ENCODE measurements at regions not wholly inside any gene's neighbourhood (a gene's known extent, or its start where the extent isn't known, plus 50 kb on each side); places are given as distances from the start of the nearest gene placed in this dataset.

DNA sequence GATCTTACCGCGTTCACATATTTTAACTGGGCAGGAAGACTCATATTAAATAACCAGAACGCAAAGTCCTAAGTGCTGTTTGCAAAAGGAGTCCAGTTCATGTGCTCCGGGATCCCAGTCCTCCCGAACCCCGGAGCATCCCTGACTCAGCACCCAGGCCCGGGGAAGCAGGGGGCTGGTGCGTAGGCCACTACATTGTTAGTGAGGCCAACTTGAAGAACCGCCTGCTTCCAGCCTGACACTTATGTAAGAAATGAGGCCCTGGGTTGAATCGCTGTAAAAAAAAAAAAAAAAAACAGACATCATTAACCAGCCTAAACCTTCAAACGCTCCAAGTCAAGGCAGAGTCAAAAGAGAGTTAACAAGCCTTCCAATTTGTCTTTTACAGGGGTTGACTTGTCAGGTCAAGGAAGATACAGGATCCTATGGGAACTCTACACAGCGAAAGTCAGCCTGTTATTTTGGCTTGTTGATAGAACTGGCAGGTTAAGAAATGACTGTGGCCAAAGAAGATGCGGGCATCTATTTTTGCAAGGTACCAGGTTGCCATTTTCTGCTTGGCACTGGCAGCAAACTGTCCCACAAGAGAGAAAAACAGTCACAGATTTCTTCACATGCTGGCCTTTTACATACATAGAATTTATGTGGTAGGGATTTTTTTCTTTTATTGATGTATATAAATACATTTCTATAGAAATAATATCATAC is 93.3 kb downstream of the ACTL7B start:
- no peak overlapping the region for H3K9ac ChIP-seq (ENCODE audit: low read length)
- no peaks in the 10 kb centered on the region for H3K9me3 ChIP-seq (ENCODE audit: control insufficient read depth, insufficient read depth, low read depth, low read length)
- no peak overlapping the region for H3K27ac ChIP-seq (ENCODE audit: low read depth, low read length)
- H3K27me3 ChIP-seq (ENCODE audit: control insufficient read depth, insufficient read depth, low read length), result no peaks in the 10 kb centered on the region
- H3K4me3 ChIP-seq (ENCODE audit: low read depth, low read length), result no peak overlapping the region
- H3K4me1 ChIP-seq (ENCODE audit: control insufficient read depth, insufficient read depth, low read length), result peaks cover 7% of the 10 kb centered on the region; the same call in 1 of the 2 replicates
- no peaks in the 10 kb centered on the region for H3K36me3 ChIP-seq (ENCODE audit: control insufficient read depth, insufficient read depth, low read length)

DNA sequence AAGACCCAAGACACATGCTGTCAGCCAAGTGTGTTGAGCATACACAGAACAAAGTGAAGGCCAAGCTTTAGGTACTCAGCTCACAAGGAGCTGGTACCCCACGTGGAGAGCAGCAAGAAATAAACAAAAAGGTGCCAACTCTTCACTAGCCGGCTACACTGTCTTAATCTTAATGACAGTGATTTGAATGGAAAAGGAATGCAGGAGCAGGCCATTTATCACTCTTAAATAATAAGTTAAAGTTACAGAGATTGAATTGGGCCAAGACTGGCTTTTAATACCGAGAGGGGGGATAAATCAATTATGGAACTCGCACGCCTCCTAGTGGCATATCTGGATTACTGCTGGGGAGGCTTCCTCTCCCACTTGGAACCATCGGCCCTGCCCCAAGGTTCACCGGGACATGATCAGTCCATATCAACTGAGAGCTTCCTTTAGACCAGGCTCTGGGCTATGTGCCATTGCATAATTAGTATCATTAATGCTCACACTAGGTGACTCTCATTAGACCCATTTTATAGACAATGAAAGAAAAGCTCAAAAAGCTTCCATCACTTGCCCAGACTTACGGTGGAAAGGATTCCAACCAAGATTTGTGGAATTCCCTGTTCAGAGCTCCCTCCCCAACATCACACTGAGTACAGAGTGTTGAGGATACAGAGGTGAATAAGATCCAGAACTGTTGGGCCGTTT is 94.0 kb downstream of the ACTL7B start:
- H3K36me3 ChIP-seq (ENCODE audit: control insufficient read depth, insufficient read depth, low read length), result no peaks in the 10 kb centered on the region
- no peak overlapping the region for H3K9ac ChIP-seq (ENCODE audit: low read length)
- no peak overlapping the region for H3K4me3 ChIP-seq (ENCODE audit: low read depth, low read length)
- no peaks in the 10 kb centered on the region for H3K27me3 ChIP-seq (ENCODE audit: control insufficient read depth, insufficient read depth, low read length)
- no peak overlapping the region for H3K27ac ChIP-seq (ENCODE audit: low read depth, low read length)
- H3K9me3 ChIP-seq (ENCODE audit: control insufficient read depth, insufficient read depth, low read depth, low read length), result no peaks in the 10 kb centered on the region
- peaks cover 5% of the 10 kb centered on the region; the same call in 1 of the 2 replicates for H3K4me1 ChIP-seq (ENCODE audit: control insufficient read depth, insufficient read depth, low read length)

DNA sequence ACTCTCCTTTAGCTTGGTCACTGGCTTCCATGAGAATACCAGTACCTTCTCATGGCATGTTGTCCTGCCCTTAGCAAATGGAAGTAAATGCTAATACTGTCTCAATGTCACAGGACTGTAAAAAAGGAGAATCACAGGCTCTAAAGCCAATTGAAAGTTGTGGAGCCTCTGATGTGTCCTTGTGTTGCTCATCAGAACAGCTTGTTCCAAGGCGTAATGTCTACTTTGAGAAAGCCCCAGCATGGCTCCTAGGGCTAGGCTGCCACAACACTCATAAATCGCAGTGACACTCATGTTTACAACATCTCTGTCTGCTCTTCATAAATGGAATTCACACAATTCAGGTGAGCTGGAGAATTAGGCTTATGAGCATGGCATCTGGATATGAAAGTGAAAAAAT is 94.9 kb downstream of the ACTL7B start:
- Histone ChIP-seq H3K36me3 (ENCODE audit: control insufficient read depth, insufficient read depth, low read length) (no peaks in the 10 kb centered on the region), H3K27me3 (ENCODE audit: control insufficient read depth, insufficient read depth, low read length) (no peaks in the 10 kb centered on the region), H3K4me3 (ENCODE audit: low read depth, low read length) (no peak overlapping the region), H3K9ac (ENCODE audit: low read length) (no peak overlapping the region), H3K9me3 (ENCODE audit: control insufficient read depth, insufficient read depth, low read depth, low read length) (no peaks in the 10 kb centered on the region), H3K4me1 (ENCODE audit: control insufficient read depth, insufficient read depth, low read length) (peaks cover 8% of the 10 kb centered on the region), H3K27ac (ENCODE audit: low read depth, low read length) (no peak overlapping the region)

DNA sequence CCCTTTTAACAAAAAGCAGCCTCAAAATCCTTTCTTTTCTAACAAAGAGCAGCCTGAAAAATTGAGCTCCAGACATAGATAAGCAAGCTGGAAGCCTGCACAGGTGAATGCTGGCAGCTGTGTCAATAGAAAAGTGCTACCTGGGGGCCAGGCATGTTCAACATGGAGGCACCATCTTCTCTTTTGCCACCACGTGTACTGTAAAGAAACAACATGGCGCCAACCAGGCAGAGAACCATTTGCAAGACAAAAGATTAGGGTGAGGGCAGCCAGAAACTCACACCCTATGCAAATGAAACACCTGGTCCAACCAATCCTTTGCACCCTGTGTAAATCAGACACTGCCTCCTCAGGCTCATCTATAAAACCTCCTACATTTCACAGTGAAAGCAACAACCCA is 96.0 kb downstream of the ACTL7B start:
- no peak overlapping the region for H3K27ac ChIP-seq (ENCODE audit: low read depth, low read length)
- peaks cover 12% of the 10 kb centered on the region for H3K4me1 ChIP-seq (ENCODE audit: control insufficient read depth, insufficient read depth, low read length)
- H3K9me3 ChIP-seq (ENCODE audit: control insufficient read depth, insufficient read depth, low read depth, low read length), result no peaks in the 10 kb centered on the region
- H3K36me3 ChIP-seq (ENCODE audit: control insufficient read depth, insufficient read depth, low read length), result no peaks in the 10 kb centered on the region
- no peak overlapping the region for H3K4me3 ChIP-seq (ENCODE audit: low read depth, low read length)
- H3K27me3 ChIP-seq (ENCODE audit: control insufficient read depth, insufficient read depth, low read length), result no peaks in the 10 kb centered on the region
- H3K9ac ChIP-seq (ENCODE audit: low read length), result no peak overlapping the region

DNA sequence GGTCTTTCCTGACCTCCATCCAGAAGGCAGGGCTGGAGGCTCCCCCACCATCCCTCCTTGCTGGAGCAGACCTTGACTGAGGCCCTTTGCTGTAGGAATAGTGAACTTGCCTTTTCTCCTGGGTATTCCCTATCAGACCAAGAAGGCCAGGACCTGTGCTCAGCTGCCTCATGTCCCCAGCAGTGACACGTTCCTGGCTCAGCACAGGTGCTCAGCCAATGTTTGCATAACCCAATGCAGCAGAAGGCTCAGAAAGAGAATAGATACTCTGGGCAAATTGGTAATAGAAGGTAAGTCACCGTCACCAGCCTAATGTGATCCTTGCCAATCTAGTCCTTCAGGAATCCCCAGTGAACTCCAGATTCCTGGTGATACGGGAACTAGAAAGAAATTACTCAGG is 96.4 kb downstream of the ACTL7B start:
- no peak overlapping the region for H3K27ac ChIP-seq (ENCODE audit: low read depth, low read length)
- H3K9me3 ChIP-seq (ENCODE audit: control insufficient read depth, insufficient read depth, low read depth, low read length), result no peaks in the 10 kb centered on the region

DNA sequence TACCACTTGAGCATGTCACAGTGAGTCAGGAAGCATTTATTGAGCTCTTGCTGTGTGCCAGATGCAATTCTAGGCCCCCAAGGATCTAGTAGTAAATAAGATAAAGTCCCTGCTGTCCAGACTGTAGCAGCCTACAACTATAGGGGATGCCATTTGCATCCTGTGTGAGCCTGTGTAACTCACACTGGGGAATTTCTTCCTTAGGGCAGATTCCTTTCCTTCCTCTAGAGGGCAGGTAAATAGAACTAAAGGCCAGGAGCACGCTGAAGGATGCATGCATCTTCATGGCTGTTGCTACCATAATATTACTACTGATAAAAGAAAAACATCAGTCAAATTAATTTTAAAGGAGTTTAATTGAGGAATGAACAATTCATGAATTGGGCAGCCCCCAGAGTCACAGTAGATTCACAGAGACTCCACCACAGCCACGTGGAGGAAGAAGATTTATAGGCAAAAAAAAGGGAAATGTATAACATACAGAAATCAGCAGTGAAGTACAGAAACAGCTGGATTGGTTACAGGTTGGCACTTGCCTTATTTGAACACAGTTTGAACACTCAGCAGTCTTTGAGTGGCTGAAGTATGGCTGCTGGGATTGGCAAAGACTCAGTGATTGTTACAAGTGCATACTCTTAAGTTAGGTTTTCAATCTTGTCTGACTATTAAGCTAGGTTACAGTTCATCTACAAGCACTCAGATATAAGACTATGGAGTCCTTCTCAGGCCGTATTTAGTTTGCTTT is 98.9 kb downstream of the ACTL7B start:
- Histone ChIP-seq H3K9me3 (ENCODE audit: control insufficient read depth, insufficient read depth, low read depth, low read length) (no peaks in the 10 kb centered on the region), H3K4me1 (ENCODE audit: control insufficient read depth, insufficient read depth, low read length) (peaks cover 12% of the 10 kb centered on the region), H3K4me3 (ENCODE audit: low read depth, low read length) (no peak overlapping the region), H3K36me3 (ENCODE audit: control insufficient read depth, insufficient read depth, low read length) (no peaks in the 10 kb centered on the region), H3K9ac (ENCODE audit: low read length) (no peak overlapping the region), H3K27ac (ENCODE audit: low read depth, low read length) (no peak overlapping the region), H3K27me3 (ENCODE audit: control insufficient read depth, insufficient read depth, low read length) (no peaks in the 10 kb centered on the region)

More for the DNA sequence above, 96.4 kb downstream of the ACTL7B start:
- Histone ChIP-seq H3K36me3 (ENCODE audit: control insufficient read depth, insufficient read depth, low read length) (no peaks in the 10 kb centered on the region), H3K4me1 (ENCODE audit: control insufficient read depth, insufficient read depth, low read length) (peaks cover 12% of the 10 kb centered on the region), H3K27me3 (ENCODE audit: control insufficient read depth, insufficient read depth, low read length) (no peaks in the 10 kb centered on the region), H3K4me3 (ENCODE audit: low read depth, low read length) (no peak overlapping the region), H3K9ac (ENCODE audit: low read length) (no peak overlapping the region)

DNA sequence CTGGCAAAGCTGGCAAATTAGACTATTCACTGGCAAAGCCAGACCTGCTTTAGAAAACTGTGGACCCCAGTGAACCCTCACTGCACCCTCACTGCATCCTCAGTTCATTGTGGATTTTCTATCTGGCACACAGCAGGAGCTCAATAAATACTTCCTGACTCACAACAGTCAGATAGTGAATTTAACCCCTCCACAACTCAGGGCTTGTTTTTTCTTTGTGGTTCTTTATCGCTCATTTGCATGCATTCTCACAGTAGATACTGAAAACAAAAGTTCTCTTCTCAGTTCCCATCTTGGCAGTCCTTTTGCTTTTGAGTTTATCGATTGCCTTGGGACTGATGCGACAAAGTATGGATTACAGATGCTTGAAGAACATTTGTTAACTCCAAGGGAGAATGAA is 99.8 kb downstream of the ACTL7B start:
- H3K27me3 ChIP-seq (ENCODE audit: control insufficient read depth, insufficient read depth, low read length), result no peaks in the 10 kb centered on the region
- H3K9me3 ChIP-seq (ENCODE audit: control insufficient read depth, insufficient read depth, low read depth, low read length), result no peaks in the 10 kb centered on the region
- no peak overlapping the region for H3K9ac ChIP-seq (ENCODE audit: low read length)
- H3K4me3 ChIP-seq (ENCODE audit: low read depth, low read length), result no peak overlapping the region
- H3K27ac ChIP-seq (ENCODE audit: low read depth, low read length), result no peak overlapping the region
- no peaks in the 10 kb centered on the region for H3K36me3 ChIP-seq (ENCODE audit: control insufficient read depth, insufficient read depth, low read length)
- H3K4me1 ChIP-seq (ENCODE audit: control insufficient read depth, insufficient read depth, low read length), result peaks cover 12% of the 10 kb centered on the region

DNA sequence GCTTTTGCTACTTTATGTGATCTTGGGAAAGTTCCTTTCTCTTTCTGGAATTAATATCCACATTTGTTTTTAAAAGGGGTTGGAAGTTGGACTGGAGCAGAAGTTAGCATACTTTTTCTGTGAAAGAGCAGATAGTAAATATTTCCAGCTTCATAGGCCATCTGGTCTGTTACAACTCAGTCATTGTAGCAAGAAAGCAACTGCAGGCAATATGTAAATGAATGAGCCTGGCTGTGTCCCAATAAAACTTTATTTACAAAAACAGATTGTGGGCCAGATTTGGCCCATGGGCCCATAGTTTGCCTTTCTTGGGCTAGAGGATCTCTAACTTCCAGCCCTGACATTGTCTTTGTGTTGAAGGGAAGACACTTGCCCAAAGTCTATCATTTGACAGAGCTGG is 104.4 kb downstream of the ACTL7B start:
- Histone ChIP-seq H3K4me1 (ENCODE audit: control insufficient read depth, insufficient read depth, low read length) (peaks cover 9% of the 10 kb centered on the region; the same call in 1 of the 2 replicates), H3K9me3 (ENCODE audit: control insufficient read depth, insufficient read depth, low read depth, low read length) (no peaks in the 10 kb centered on the region), H3K27me3 (ENCODE audit: control insufficient read depth, insufficient read depth, low read length) (no peaks in the 10 kb centered on the region), H3K4me3 (ENCODE audit: low read depth, low read length) (no peak overlapping the region), H3K9ac (ENCODE audit: low read length) (no peak overlapping the region), H3K36me3 (ENCODE audit: control insufficient read depth, insufficient read depth, low read length) (no peaks in the 10 kb centered on the region), H3K27ac (ENCODE audit: low read depth, low read length) (no peak overlapping the region)

DNA sequence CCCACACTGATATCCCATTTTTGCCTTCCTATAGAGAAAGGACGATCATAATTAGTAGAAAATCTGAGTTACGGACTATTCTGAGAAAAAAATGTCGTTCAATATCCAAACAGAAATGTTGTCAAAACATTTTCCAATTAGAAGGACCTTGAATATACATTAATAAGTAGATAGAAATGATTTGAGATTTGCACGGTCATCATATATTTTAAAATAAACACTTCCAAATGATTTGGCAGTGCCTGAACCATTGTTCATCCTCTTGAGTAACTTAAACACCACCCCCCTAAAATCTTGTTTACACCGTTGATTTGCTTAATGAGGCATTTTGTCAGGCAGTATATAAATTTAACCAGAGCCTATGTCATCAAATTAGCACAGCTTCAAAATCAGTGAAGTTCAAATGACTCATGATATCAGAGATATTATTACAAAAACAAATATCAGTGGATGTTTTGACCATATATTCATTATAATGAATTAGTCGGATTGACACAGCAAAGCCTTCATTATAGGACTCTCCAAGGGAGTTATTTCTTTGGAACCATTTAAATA is 105.0 kb downstream of the ACTL7B start:
- Histone ChIP-seq H3K36me3 (ENCODE audit: control insufficient read depth, insufficient read depth, low read length) (no peaks in the 10 kb centered on the region), H3K27me3 (ENCODE audit: control insufficient read depth, insufficient read depth, low read length) (no peaks in the 10 kb centered on the region), H3K4me1 (ENCODE audit: control insufficient read depth, insufficient read depth, low read length) (peaks cover 2% of the 10 kb centered on the region; the same call in 1 of the 2 replicates)

DNA sequence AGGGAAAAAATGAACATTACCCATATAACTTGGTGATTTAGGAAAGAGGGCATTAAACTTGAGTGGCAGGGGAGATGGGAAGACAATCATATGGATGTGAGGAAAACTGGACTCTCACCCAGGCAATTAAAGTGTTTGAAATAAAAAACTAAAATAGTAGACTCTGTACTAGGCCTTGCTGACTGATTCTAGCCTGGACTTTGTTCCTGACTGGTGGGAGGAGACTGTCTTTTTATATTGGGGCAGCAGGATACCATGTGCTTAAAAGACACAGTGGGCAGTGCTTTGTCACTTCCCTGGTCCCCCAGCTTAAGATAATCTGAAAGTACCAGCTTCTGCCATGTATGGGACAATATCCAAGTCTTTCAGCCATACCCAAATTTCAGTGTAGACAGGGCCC is 107.0 kb downstream of the ACTL7B start:
- Histone ChIP-seq H3K36me3 (ENCODE audit: control insufficient read depth, insufficient read depth, low read length) (no peaks in the 10 kb centered on the region), H3K4me1 (ENCODE audit: control insufficient read depth, insufficient read depth, low read length) (peaks cover 2% of the 10 kb centered on the region; the same call in 1 of the 2 replicates), H3K4me3 (ENCODE audit: low read depth, low read length) (no peak overlapping the region), H3K27me3 (ENCODE audit: control insufficient read depth, insufficient read depth, low read length) (no peaks in the 10 kb centered on the region), H3K27ac (ENCODE audit: low read depth, low read length) (no peak overlapping the region), H3K9me3 (ENCODE audit: control insufficient read depth, insufficient read depth, low read depth, low read length) (no peaks in the 10 kb centered on the region), H3K9ac (ENCODE audit: low read length) (no peak overlapping the region)

More for the DNA sequence above, 105.0 kb downstream of the ACTL7B start:
- Histone ChIP-seq H3K9ac (ENCODE audit: low read length) (no peak overlapping the region), H3K9me3 (ENCODE audit: control insufficient read depth, insufficient read depth, low read depth, low read length) (no peaks in the 10 kb centered on the region), H3K27ac (ENCODE audit: low read depth, low read length) (no peak overlapping the region), H3K4me3 (ENCODE audit: low read depth, low read length) (no peak overlapping the region)

DNA sequence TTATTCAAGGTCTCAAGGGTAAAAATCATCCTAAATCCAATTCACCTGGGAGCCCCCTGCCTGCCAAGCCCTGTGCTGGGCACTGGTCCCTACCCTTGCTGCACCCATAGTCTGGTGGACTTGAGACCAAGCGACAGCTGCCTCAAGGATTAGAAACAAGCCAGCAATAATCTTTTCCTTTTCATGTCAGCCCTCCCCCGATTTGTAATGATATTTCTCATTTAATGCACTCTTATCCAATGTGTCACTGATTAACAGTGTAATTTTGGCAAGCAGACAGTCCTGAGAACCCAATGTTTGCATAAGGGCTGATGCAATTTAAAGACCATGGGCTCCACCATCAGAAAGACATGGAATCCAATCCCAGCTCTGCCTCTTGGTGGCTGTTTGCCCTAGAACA is 108.9 kb downstream of the ACTL7B start:
- Histone ChIP-seq H3K27ac (ENCODE audit: low read depth, low read length) (no peak overlapping the region), H3K27me3 (ENCODE audit: control insufficient read depth, insufficient read depth, low read length) (no peaks in the 10 kb centered on the region), H3K4me3 (ENCODE audit: low read depth, low read length) (no peak overlapping the region), H3K9ac (ENCODE audit: low read length) (no peak overlapping the region), H3K9me3 (ENCODE audit: control insufficient read depth, insufficient read depth, low read depth, low read length) (no peaks in the 10 kb centered on the region), H3K36me3 (ENCODE audit: control insufficient read depth, insufficient read depth, low read length) (no peaks in the 10 kb centered on the region), H3K4me1 (ENCODE audit: control insufficient read depth, insufficient read depth, low read length) (peaks cover 6% of the 10 kb centered on the region; the same call in 1 of the 2 replicates)

All from HUES6 (cell line).